GM23338 (cell line): ENCODE measurements at regions not wholly inside any gene's neighbourhood (a gene's known extent, or its start where the extent isn't known, plus 50 kb on each side); places are given as distances from the start of the nearest gene placed in this dataset.

Experiments
- ATAC-seq: fragments of 200-7000 bp; cut with Tn5 transposase; 3 replicates; pipeline ENCODE4 v1.9.1; 2020
- DNase-seq: peaks from one replicate; pipeline ENCODE4 v3.0.0-alpha.2; 2015; ENCODE audit warnings: low spot score
- H2AFZ ChIP-seq: fragments of 200-600 bp; sonication (generic); 2 replicates; pipeline ENCODE4 v1.8.0; 2016; ENCODE audit warnings: antibody characterized with exemption, mild to moderate bottlenecking, moderate library complexity
- H3F3A ChIP-seq: fragments of 200-600 bp; sonication (generic); replicated peaks from 2 replicates; pipeline ENCODE4 v1.8.0; 2017; ENCODE audit warnings: antibody characterized with exemption, mixed run types, low read depth
- H3K27ac ChIP-seq: fragments of 200-600 bp; sonication (generic); 2 replicates; pipeline ENCODE4 v1.6.1; 2016; ENCODE audit warnings: low read depth
- H3K27me3 ChIP-seq: fragments of 200-600 bp; sonication (generic); 2 replicates; pipeline ENCODE4 v1.8.0; 2016; ENCODE audit warnings: mild to moderate bottlenecking, mixed run types, moderate library complexity; ENCODE audit not compliant: insufficient read depth
- H3K36me3 ChIP-seq: fragments of 200-600 bp; sonication (generic); 2 replicates; pipeline ENCODE4 v1.8.0; 2016; ENCODE audit warnings: mild to moderate bottlenecking; ENCODE audit not compliant: insufficient read depth
- H3K4me1 ChIP-seq: fragments of 200-600 bp; sonication (generic); 2 replicates; pipeline ENCODE4 v1.8.0; 2016; ENCODE audit warnings: mild to moderate bottlenecking, moderate library complexity; ENCODE audit not compliant: insufficient read depth
- H3K4me2 ChIP-seq: fragments of 200-600 bp; sonication (generic); 2 replicates; pipeline ENCODE4 v1.7.1; 2017; ENCODE audit warnings: mixed run types
- H3K4me3 ChIP-seq: fragments of 200-600 bp; sonication (generic); 2 replicates; pipeline ENCODE4 v1.6.1; 2016; ENCODE audit warnings: mixed run types
- H3K79me2 ChIP-seq: fragments of 200-600 bp; sonication (generic); replicated peaks from 2 replicates; pipeline ENCODE4 v1.8.0; 2017; ENCODE audit warnings: mild to moderate bottlenecking; ENCODE audit not compliant: insufficient read depth
- H3K9me2 ChIP-seq: fragments of 200-600 bp; sonication (generic); 2 replicates; pipeline ENCODE4 v1.8.0; 2017; ENCODE audit not compliant: insufficient read depth
- H4K20me1 ChIP-seq: fragments of 200-600 bp; sonication (generic); replicated peaks from 2 replicates; pipeline ENCODE4 v1.8.0; 2017; ENCODE audit warnings: mild to moderate bottlenecking; ENCODE audit not compliant: insufficient read depth
- H3K27ac Mint-ChIP-seq: 2 replicates; pipeline ENCODE4 v1.8.0; 2020; ENCODE audit warnings: inconsistent platforms, mild to moderate bottlenecking, moderate library complexity, mixed read lengths
- H3K27me3 Mint-ChIP-seq: 3 replicates; pipeline ENCODE4 v1.8.0; 2022; ENCODE audit warnings: low read depth, mild to moderate bottlenecking, moderate library complexity, mixed read lengths, inconsistent platforms; ENCODE audit not compliant: insufficient read depth, poor library complexity
- H3K36me3 Mint-ChIP-seq: 3 replicates; pipeline ENCODE4 v1.8.0; 2021; ENCODE audit warnings: low read depth, mild to moderate bottlenecking, inconsistent platforms, moderate library complexity, mixed read lengths
- H3K4me1 Mint-ChIP-seq: 3 replicates; pipeline ENCODE4 v1.8.0; 2020; ENCODE audit warnings: mild to moderate bottlenecking, inconsistent platforms, mixed read lengths
- H3K4me3 Mint-ChIP-seq: 3 replicates; pipeline ENCODE4 v1.8.0; 2021; ENCODE audit warnings: moderate library complexity, mild to moderate bottlenecking, inconsistent platforms, mixed read lengths
- H3K9me3 Mint-ChIP-seq: 3 replicates; pipeline ENCODE4 v1.8.0; 2020; ENCODE audit warnings: moderate library complexity, mild to moderate bottlenecking, inconsistent platforms, mixed read lengths
- CREB1 ChIP-seq: fragments of 250-450 bp; sonication (Bioruptor Pico); IDR thresholded peaks from 2 replicates; pipeline ENCODE4 v1.5.0; 2020; ENCODE audit warnings: low read depth, mild to moderate bottlenecking, moderate library complexity
- CTCF ChIP-seq, 2 experiments: fragments of 200-600 bp in 1 of 2; sonication (generic) in 1 of 2; conservative IDR thresholded peaks; 2 replicates each; pipeline versions ENCODE4 v1.5.1 to v1.6.1; 2016 to 2017; ENCODE audit warnings: antibody characterized with exemption in 2 of 2, low read depth in 2 of 2, mild to moderate bottlenecking in 2 of 2, moderate library complexity in 1 of 2
- ETS1 ChIP-seq: IDR thresholded peaks from 2 replicates; pipeline ENCODE4 v1.6.1; 2016; ENCODE audit warnings: antibody characterized with exemption
- EZH2 ChIP-seq: fragments of 200-600 bp; sonication (generic); IDR thresholded peaks from one replicate; pipeline ENCODE4 v1.8.0; 2017; ENCODE audit warnings: antibody characterized with exemption, mild to moderate bottlenecking, low read depth; ENCODE audit not compliant: unreplicated experiment
- EZH2phosphoT487 ChIP-seq: fragments of 200-600 bp; sonication (generic); IDR thresholded peaks from one replicate; pipeline ENCODE4 v1.8.1; 2018; ENCODE audit warnings: antibody characterized with exemption; ENCODE audit not compliant: unreplicated experiment
- NANOG ChIP-seq: IDR thresholded peaks from 2 replicates; pipeline ENCODE4 v1.6.1; 2016; ENCODE audit warnings: antibody characterized with exemption, borderline replicate concordance
- POLR2AphosphoS5 ChIP-seq: IDR thresholded peaks from 2 replicates; pipeline ENCODE4 v1.6.1; 2016; ENCODE audit warnings: antibody characterized with exemption, low read depth
- REST ChIP-seq: IDR thresholded peaks from one replicate; pipeline ENCODE4 v1.6.1; 2018; ENCODE audit warnings: antibody characterized with exemption; ENCODE audit not compliant: unreplicated experiment
- STAT1 ChIP-seq: IDR thresholded peaks from one replicate; pipeline ENCODE4 v1.6.1; 2016; ENCODE audit warnings: antibody characterized with exemption; ENCODE audit not compliant: unreplicated experiment
- ZNF114 ChIP-seq: fragments of 250-450 bp; sonication (Bioruptor Pico); IDR thresholded peaks from 2 replicates; pipeline ENCODE4 v1.5.0; 2020; ENCODE audit warnings: mild to moderate bottlenecking, moderate library complexity

- Histone ChIP-seq H2AFZ (no peak overlapping the region), H3K4me3 (peak overlapping the region; percentile 91), H3K79me2 (peaks cover 79% of the 10 kb centered on the region), H4K20me1 (0 out of 2 replicates have a peak, but pooled peaks cover 2% of the 10 kb centered on the region), H3K36me3 (peaks cover 18% of the 10 kb centered on the region), H3K9me2 (peaks cover 7% of the 10 kb centered on the region; the same call in 1 of the 2 replicates), H3K27ac (peak overlapping the region; percentile 100), H3K4me1 (peaks cover 26% of the 10 kb centered on the region), H3F3A (peaks cover 23% of the 10 kb centered on the region), H3K27me3 (no peaks in the 10 kb centered on the region), H3K4me2 (peak overlapping the region; percentile 74)
- no peak for TF ChIP-seq ETS1
- peak; percentile 63; the same call in 1 of the 2 replicates for TF ChIP-seq POLR2AphosphoS5
- no peak for TF ChIP-seq STAT1
- no peak for TF ChIP-seq CTCF (conservative IDR thresholded peaks at IDR 0.05; ENCODE audit: low read depth in 2 of 2)
- TF ChIP-seq EZH2: no peak
- peak; percentile 59 for DNase-seq
- ATAC-seq: peak; percentile 20
- Mint-ChIP-seq H3K4me1 (peaks cover 37% of the 10 kb centered on the region), H3K36me3 (peaks cover 76% of the 10 kb centered on the region), H3K9me3 (peaks cover 14% of the 10 kb centered on the region; the same call in 2 of the 3 replicates), H3K27ac (peak overlapping the region; percentile 100), H3K4me3 (peak overlapping the region; percentile 100), H3K27me3 (peaks cover 40% of the 10 kb centered on the region)
These were observed 53.6 kb upstream of the FAM124A start for GRCh38 chr13:51168623-51169022.

- H3K9me2 ChIP-seq: peaks cover 9% of the 10 kb centered on the region; the same call in 1 of the 2 replicates
- H4K20me1 ChIP-seq: no peaks in the 10 kb centered on the region
- H3K4me1 ChIP-seq: peaks cover 26% of the 10 kb centered on the region
- H3K9me3 Mint-ChIP-seq: peaks cover 14% of the 10 kb centered on the region; the same call in 2 of the 3 replicates
- peaks cover 32% of the 10 kb centered on the region for H3K27me3 Mint-ChIP-seq
- no peaks in the 10 kb centered on the region for H3K27me3 ChIP-seq
- peaks cover 69% of the 10 kb centered on the region for H3K79me2 ChIP-seq
- peaks cover 11% of the 10 kb centered on the region; the same call in 1 of the 2 replicates for H3K36me3 ChIP-seq
- peaks cover 33% of the 10 kb centered on the region for H3K4me1 Mint-ChIP-seq
- H2AFZ ChIP-seq: no peak overlapping the region
- no peak overlapping the region for H3K4me3 ChIP-seq
- ATAC-seq: no peak
- no peak for DNase-seq
- peaks cover 18% of the 10 kb centered on the region for H3F3A ChIP-seq
- no peak overlapping the region; the same call in 2 of the 3 replicates for H3K4me3 Mint-ChIP-seq
- H3K27ac ChIP-seq: peak overlapping the region; percentile 100
- H3K27ac Mint-ChIP-seq: peak overlapping the region; percentile 34
- no peak for TF ChIP-seq NANOG
- no peak for TF ChIP-seq POLR2AphosphoS5
- no peak for TF ChIP-seq CTCF (conservative IDR thresholded peaks at IDR 0.05; ENCODE audit: low read depth in 2 of 2)
- no peak for TF ChIP-seq REST
- no peak for TF ChIP-seq EZH2
- TF ChIP-seq CREB1 (CRISPR knock-in tag): no peak
- no peak for TF ChIP-seq EZH2phosphoT487
- no peak for TF ChIP-seq ZNF114
- H3K36me3 Mint-ChIP-seq: peaks cover 66% of the 10 kb centered on the region
- H3K4me2 ChIP-seq: peak overlapping the region; percentile 74
These were observed 54.6 kb upstream of the FAM124A start for GRCh38 chr13:51167393-51168191.
